Fibroblast of pulmonary artery (primary cell): ENCODE measurements at regions not wholly inside any gene's neighbourhood (a gene's known extent, or its start where the extent isn't known, plus 50 kb on each side); places are given as distances from the start of the nearest gene placed in this dataset.

Experiments
- DNase-seq: peaks from one replicate; pipeline ENCODE4 v3.0.0-alpha.2; 2010; ENCODE audit warnings: low read depth
- H3K4me3 ChIP-seq: replicated peaks from 2 replicates; pipeline ENCODE4 v1.5.1; 2011; ENCODE audit warnings: low read depth, mild to moderate bottlenecking, control low read depth, low read length, moderate library complexity
- TF ChIP-seq, protein P1 (sequence below): IDR thresholded peaks from 2 replicates; pipeline ENCODE4 v1.5.1; 2011; ENCODE audit warnings: mild to moderate bottlenecking, control low read depth, low read length, inconsistent platforms; ENCODE audit errors: missing control alignments

DNA sequence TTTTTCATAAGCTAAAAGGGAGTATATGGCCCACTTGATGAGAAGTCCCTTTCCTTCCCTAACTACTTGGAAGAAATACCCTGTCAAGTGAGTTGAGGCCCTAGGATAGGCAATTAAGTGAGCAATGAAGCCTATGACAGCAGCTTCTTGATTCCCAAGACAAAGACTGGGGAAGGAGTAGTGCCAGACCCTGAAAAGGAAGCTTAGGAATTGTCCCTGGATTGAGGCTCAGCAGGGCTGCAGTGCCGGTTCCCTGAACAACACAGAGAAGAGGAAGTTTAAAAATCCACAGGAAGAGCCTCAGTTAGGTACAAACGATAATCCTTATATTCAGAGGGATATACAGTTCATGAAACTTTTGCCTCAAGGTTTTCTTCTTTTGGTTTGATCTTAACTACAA is 61.8 kb upstream of the RAD23B start:
- DNase-seq, result no peak
- TF ChIP-seq, protein P1, sequence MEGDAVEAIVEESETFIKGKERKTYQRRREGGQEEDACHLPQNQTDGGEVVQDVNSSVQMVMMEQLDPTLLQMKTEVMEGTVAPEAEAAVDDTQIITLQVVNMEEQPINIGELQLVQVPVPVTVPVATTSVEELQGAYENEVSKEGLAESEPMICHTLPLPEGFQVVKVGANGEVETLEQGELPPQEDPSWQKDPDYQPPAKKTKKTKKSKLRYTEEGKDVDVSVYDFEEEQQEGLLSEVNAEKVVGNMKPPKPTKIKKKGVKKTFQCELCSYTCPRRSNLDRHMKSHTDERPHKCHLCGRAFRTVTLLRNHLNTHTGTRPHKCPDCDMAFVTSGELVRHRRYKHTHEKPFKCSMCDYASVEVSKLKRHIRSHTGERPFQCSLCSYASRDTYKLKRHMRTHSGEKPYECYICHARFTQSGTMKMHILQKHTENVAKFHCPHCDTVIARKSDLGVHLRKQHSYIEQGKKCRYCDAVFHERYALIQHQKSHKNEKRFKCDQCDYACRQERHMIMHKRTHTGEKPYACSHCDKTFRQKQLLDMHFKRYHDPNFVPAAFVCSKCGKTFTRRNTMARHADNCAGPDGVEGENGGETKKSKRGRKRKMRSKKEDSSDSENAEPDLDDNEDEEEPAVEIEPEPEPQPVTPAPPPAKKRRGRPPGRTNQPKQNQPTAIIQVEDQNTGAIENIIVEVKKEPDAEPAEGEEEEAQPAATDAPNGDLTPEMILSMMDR, result no peak
- H3K4me3 ChIP-seq, result no peak overlapping the region

DNA sequence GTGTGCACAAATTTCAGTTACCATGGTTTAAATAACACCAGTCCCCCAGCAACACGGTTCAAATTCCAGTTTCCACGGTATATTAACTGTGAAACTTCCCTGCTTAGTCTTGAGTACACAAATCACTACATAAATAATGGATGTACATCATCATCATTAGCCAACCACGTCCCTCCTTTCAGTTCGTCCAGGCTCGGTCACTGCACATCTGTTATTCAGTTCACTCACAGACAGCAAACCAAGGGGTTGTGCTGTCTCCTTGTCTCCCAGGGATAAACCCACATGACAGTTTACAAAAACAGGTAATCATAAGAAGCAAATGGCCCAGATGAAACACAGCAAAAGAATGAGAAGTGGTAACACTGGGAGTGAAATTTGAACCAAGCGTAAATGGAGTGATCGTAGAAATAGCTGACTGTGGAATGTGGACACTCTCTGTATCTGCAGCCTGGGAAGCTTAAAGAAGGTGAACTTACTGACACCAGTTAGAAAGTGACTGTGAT is 61.0 kb upstream of the RAD23B start:
- H3K4me3 ChIP-seq, result peak overlapping the region; percentile 30
- TF ChIP-seq, protein P1, result no peak
- DNase-seq, result peak; percentile 51

DNA sequence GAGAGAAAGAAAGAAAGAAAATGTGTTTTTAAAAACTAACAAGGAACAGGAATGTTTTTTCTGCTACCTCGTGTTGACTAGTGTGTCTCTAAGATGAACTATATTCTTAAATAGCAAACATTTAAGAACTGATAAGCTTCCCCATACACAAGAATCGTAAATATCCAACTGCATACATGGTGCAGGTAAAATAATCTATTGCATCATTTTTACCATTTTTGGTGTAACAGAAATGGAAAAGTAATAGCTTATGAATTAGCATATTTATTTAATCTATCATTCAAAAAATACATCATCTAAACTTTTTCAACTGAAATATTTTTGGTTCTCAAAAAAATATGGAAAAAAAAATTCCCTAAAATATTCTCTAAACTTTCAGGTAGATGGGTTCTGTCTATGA is 59.7 kb upstream of the RAD23B start:
- H3K4me3 ChIP-seq, result no peak overlapping the region
- TF ChIP-seq, protein P1, result no peak
- no peak for DNase-seq

DNA sequence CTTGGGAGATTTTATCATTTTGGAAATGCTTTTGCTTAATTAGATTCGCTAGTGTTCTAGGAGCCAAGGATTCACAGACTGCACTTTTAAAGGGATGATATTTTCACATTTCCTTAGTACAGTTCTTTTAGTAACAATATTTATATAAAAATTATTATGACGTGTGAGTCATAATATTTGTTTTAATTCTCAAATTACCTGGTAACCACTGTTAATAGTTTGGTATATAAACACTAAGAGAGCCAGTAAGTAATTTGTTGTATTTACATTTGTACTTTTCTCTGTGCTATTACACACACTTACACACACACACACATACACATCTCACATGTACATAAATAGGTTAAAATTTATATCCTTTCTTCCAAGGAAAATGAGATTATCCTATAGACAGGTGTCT is 58.8 kb upstream of the RAD23B start:
- H3K4me3 ChIP-seq, result no peak overlapping the region
- no peak for DNase-seq
- TF ChIP-seq, protein P1, result no peak

DNA sequence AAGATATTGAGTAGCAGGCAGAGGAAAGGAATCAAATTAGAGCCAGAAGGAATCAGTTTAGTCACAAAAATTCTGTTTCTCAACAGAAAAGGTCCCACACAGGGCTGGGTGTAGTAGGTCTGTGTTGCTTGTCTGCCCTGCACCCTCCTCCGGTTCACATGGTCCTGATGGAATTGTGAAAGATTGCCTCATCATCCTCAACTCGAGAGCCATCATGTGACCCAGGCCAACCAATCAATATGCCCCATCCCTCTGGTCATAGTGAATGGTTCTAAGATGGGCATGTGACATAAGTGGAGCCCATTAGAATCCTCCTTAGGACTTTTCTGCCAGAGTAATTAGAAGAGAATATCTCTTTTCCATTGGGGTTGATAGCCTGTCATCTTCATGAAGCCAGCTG is 56.7 kb upstream of the RAD23B start:
- TF ChIP-seq, protein P1, result no peak
- H3K4me3 ChIP-seq, result no peak overlapping the region
- DNase-seq, result peak; percentile 38

DNA sequence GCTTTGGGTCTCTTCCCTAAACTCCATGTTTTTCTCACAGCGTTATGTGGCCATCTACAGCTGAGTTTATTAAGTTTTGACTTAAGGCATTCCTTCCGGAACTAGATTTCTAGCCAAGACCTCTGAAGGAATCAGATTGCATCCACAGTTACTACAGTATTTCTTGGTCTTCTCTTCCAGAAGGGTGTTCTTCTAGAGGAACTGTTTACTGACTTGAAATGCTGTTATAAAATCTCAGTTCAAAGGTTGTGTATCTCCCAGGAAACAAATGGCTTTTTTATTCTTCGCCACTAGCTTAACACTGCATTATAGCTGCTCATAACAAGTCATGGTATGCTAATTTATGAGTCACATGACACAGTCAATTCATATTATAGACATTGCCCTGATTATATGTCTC is 55.3 kb upstream of the RAD23B start:
- no peak for DNase-seq
- H3K4me3 ChIP-seq, result no peak overlapping the region
- TF ChIP-seq, protein P1, result no peak

DNA sequence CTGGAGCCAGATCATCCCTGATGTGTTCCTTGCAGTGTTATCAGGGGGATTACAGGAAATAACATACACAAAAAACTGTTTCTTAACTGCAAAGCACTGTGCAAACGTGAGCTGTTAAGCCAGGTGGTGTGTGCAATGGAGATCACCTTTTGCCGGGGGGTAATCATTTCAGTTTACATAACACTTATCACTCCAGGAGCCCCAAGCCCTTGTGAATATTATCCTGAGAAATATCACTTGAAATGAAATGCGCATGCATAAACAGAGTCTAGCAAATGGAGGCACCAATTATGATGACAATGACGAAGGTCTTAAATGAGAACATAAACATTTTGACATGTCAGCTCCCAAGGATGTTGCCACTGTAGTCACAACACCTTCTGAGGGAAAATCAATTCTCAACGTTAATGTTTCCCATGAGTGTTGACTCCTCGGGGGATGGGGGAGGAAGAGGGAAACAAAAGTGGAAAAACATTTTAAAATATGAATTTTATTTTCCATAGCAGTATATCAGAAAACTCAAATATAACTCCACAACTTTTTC is 54.5 kb upstream of the RAD23B start:
- TF ChIP-seq, protein P1, result no peak
- H3K4me3 ChIP-seq, result no peak overlapping the region
- no peak for DNase-seq
